Ishikawa (cell line): ENCODE measurements at regions not wholly inside any gene's neighbourhood (a gene's known extent, or its start where the extent isn't known, plus 50 kb on each side); places are given as distances from the start of the nearest gene placed in this dataset.

Experiments used
- CEBPB ChIP-seq: IDR thresholded peaks from 2 replicates; pipeline ENCODE4 v1.6.1; 2012
- CREB1 ChIP-seq: IDR thresholded peaks from 2 replicates; pipeline ENCODE4 v1.6.1; 2012; ENCODE audit warnings: low read depth
- EGR1 ChIP-seq: IDR thresholded peaks from 2 replicates; pipeline ENCODE4 v1.6.1; 2012
- EP300 ChIP-seq: IDR thresholded peaks from 2 replicates; pipeline ENCODE4 v1.6.1; 2012; ENCODE audit warnings: borderline replicate concordance
- FOXM1 ChIP-seq: IDR thresholded peaks from 2 replicates; pipeline ENCODE4 v1.6.1; 2012; ENCODE audit warnings: low read depth, borderline replicate concordance
- NFIC ChIP-seq: IDR thresholded peaks from 2 replicates; pipeline ENCODE4 v1.6.1; 2012
- RAD21 ChIP-seq: IDR thresholded peaks from 2 replicates; pipeline ENCODE4 v1.6.1; 2012; ENCODE audit warnings: low read depth
- TAF1 ChIP-seq: IDR thresholded peaks from 2 replicates; pipeline ENCODE4 v1.6.1; 2012; ENCODE audit warnings: low read depth, mild to moderate bottlenecking
- TCF12 ChIP-seq: IDR thresholded peaks from 2 replicates; pipeline ENCODE4 v1.6.1; 2012; ENCODE audit warnings: low read depth
- TEAD4 ChIP-seq: IDR thresholded peaks from 2 replicates; pipeline ENCODE4 v1.6.1; 2012
- YY1 ChIP-seq: IDR thresholded peaks from 2 replicates; pipeline ENCODE4 v1.6.1; 2012; ENCODE audit warnings: low read depth
- ZBTB7A ChIP-seq: IDR thresholded peaks from 2 replicates; pipeline ENCODE4 v1.6.1; 2012; ENCODE audit warnings: low read depth
- TF ChIP-seq, protein P1 (sequence below): IDR thresholded peaks from 2 replicates; pipeline ENCODE4 v1.6.1; 2012; ENCODE audit warnings: low read depth, mild to moderate bottlenecking
- TF ChIP-seq, protein P2 (sequence below): IDR thresholded peaks from 2 replicates; pipeline ENCODE4 v1.6.1; 2012
- TF ChIP-seq, protein P3 (sequence below): IDR thresholded peaks from 2 replicates; pipeline ENCODE4 v1.6.1; 2012

DNA sequence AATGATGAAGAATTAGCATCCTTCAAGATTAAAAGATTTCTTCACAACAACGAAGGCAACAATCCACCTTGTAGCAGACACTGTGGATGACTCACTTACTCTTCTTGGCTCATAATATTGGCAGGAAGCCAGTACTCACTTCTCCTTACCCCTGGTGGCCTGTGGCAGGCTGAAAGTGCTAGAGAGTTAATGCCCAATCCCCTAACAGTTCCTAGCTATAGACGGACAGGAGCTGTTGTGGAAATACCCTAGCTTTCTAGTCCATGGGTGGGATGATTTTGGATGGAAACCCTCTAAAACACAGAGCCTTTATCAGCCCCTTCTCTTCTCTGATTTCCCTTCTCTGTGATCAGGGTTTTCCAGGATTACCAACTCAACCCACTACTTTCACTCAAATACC, 128.6 kb upstream of the NYAP2 start:
- peak; percentile 76 for TF ChIP-seq NFIC
- TF ChIP-seq CEBPB: no peak

DNA sequence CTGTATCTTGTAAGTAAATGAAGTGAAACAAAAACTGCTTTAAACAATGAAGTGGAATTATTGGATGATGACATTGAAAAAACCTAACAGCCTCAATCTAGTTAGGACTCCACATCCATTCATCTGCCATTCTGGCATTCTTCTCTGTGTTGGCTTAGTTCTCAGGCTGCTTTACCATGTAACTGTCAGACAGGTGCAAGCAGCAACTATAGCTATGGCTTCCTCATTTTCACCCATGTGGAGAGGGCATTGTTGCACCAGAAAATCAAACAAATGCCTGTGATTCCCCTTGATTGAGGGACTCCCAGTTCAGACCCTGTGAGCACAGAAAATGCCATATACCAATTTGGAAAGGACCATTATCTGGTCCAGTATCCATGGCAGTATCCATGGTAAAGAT, 129.5 kb upstream of the NYAP2 start:
- TF ChIP-seq ZBTB7A (no peak), CEBPB (no peak), EP300 (no peak), CREB1 (no peak), RAD21 (no peak), TCF12 (no peak), TAF1 (no peak), NFIC (no peak), TEAD4 (no peak)
- TF ChIP-seq, protein P1, sequence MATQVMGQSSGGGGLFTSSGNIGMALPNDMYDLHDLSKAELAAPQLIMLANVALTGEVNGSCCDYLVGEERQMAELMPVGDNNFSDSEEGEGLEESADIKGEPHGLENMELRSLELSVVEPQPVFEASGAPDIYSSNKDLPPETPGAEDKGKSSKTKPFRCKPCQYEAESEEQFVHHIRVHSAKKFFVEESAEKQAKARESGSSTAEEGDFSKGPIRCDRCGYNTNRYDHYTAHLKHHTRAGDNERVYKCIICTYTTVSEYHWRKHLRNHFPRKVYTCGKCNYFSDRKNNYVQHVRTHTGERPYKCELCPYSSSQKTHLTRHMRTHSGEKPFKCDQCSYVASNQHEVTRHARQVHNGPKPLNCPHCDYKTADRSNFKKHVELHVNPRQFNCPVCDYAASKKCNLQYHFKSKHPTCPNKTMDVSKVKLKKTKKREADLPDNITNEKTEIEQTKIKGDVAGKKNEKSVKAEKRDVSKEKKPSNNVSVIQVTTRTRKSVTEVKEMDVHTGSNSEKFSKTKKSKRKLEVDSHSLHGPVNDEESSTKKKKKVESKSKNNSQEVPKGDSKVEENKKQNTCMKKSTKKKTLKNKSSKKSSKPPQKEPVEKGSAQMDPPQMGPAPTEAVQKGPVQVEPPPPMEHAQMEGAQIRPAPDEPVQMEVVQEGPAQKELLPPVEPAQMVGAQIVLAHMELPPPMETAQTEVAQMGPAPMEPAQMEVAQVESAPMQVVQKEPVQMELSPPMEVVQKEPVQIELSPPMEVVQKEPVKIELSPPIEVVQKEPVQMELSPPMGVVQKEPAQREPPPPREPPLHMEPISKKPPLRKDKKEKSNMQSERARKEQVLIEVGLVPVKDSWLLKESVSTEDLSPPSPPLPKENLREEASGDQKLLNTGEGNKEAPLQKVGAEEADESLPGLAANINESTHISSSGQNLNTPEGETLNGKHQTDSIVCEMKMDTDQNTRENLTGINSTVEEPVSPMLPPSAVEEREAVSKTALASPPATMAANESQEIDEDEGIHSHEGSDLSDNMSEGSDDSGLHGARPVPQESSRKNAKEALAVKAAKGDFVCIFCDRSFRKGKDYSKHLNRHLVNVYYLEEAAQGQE: no peak

DNA sequence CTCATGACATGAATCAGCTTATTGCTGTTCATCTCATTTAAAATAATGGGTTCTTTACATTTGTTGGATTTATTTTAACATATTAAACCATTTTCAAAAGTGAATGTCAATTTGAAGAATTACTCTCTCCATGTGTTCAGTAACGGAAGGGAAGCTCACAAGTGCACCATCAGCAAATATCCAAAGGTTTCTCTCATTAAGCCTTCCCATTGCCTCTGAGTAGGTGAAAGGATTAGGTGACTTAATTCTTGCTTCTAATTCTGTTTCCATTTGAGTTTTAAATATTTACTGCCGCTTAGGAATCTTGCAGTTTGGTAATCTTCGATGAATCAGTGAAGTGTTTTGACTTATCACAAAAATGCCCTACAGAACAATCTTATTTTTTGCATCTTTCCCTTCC, 145.1 kb upstream of the NYAP2 start:
- no peak for TF ChIP-seq TEAD4
- no peak for TF ChIP-seq TAF1
- no peak for TF ChIP-seq FOXM1
- TF ChIP-seq EGR1: no peak
- no peak for TF ChIP-seq YY1

DNA sequence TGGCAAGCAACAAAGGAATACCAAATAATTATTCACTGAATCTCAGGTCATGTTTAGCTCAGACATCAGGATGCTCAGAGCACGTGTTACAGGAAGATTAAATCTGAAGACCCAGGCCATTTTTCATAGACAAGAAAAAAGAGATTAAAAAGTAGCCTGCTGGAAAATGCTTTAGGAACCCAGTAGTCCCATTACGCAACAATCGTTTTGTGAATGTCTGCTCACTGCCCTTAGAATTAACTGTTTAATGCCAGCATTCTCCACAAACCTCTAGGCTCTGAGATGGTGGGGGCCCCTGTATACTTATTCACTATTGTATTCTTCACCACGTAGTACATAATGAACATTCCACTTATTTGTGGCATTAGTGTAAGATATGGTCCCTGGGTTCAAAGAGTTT, 154.6 kb upstream of the NYAP2 start:
- TF ChIP-seq TAF1 (no peak), FOXM1 (no peak), NFIC (no peak), EP300 (no peak), TCF12 (no peak), TEAD4 (no peak), EGR1 (no peak), CREB1 (no peak), YY1 (no peak), RAD21 (no peak)
- TF ChIP-seq, protein P2, sequence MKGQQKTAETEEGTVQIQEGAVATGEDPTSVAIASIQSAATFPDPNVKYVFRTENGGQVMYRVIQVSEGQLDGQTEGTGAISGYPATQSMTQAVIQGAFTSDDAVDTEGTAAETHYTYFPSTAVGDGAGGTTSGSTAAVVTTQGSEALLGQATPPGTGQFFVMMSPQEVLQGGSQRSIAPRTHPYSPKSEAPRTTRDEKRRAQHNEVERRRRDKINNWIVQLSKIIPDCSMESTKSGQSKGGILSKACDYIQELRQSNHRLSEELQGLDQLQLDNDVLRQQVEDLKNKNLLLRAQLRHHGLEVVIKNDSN: no peak
- TF ChIP-seq, protein P3, sequence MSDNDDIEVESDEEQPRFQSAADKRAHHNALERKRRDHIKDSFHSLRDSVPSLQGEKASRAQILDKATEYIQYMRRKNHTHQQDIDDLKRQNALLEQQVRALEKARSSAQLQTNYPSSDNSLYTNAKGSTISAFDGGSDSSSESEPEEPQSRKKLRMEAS: no peak

DNA sequence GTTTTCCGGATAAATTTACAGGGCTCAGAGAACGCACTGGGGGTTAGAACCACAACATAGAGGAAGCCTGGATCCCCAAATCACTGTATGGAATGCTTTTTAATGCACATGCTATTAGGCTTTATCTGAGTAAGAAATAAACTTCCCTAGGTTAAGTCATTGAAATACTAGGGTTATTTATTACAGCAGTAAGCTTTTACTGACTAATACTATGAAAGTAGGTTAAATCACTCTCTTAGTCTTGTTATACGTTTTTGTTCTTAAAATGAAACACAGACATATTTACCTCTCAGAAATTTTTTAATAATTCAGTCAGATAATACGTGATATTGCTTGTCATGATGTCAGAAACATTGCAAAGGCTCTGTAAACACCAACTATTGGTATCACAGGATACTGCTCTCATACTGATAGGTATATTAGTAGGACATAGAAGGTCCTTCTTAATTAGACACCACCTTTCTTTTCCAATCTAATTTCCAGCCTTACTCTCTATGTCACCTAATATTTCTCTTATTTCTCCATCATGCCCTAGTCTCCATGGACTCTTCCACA, 162.7 kb upstream of the NYAP2 start:
- TF ChIP-seq RAD21 (no peak), TEAD4 (no peak), YY1 (no peak), EGR1 (no peak), CREB1 (no peak), NFIC (no peak), EP300 (no peak), ZBTB7A (no peak), FOXM1 (no peak), CEBPB (no peak), TAF1 (no peak), TCF12 (no peak)
- TF ChIP-seq, protein P2: no peak
- TF ChIP-seq, protein P1: no peak
- TF ChIP-seq, protein P3: no peak

DNA sequence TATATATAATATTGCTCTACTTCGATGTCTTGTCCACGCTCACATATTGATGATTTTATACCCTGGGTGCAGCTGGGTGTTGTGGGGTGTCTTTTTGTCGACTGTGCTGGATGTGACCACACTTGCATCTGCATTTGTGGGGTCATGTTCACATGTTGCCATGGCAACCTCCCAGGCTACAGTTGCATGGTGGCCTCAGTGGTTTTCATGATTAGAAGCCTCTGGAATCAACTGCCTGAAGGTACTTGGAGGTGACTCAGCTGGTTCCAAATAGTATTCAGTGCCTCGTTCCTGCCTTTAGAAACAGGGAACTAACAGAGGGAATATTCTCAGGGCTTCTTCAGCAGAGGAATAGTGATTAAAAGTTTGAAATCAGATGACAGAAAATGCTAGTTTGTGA, 166.3 kb upstream of the NYAP2 start:
- TF ChIP-seq EP300 (no peak), TEAD4 (no peak), CEBPB (no peak), FOXM1 (no peak), EGR1 (no peak), CREB1 (no peak), TAF1 (no peak), NFIC (no peak), RAD21 (no peak)
- TF ChIP-seq, protein P1: no peak
- TF ChIP-seq, protein P3: no peak
